Osteoblast (primary cell): ENCODE measurements at regions not wholly inside any gene's neighbourhood (a gene's known extent, or its start where the extent isn't known, plus 50 kb on each side); places are given as distances from the start of the nearest gene placed in this dataset.

Experiments used
- DNase-seq: peaks from one replicate; pipeline ENCODE4 v3.0.0; 2011; ENCODE audit warnings: low spot score, mixed read lengths; ENCODE audit not compliant: insufficient read length; ENCODE audit errors: missing footprints
- H2AFZ ChIP-seq: 2 replicates; pipeline ENCODE4 v1.6.0; 2011; ENCODE audit warnings: mild to moderate bottlenecking, low read length
- H3K27ac ChIP-seq: 2 replicates; pipeline ENCODE4 v1.5.1; 2011; ENCODE audit warnings: mild to moderate bottlenecking, low read depth, low read length, moderate library complexity
- H3K27me3 ChIP-seq: 2 replicates; pipeline ENCODE4 v1.6.0; 2012; ENCODE audit warnings: mild to moderate bottlenecking, control low read depth, inconsistent platforms, low read length, moderate library complexity; ENCODE audit not compliant: insufficient read depth
- H3K36me3 ChIP-seq: 2 replicates; pipeline ENCODE4 v1.5.1; 2011; ENCODE audit warnings: mild to moderate bottlenecking, low read length, control low read depth, moderate library complexity; ENCODE audit not compliant: insufficient read depth
- H3K4me1 ChIP-seq: 2 replicates; pipeline ENCODE4 v1.5.1; 2011; ENCODE audit warnings: mild to moderate bottlenecking, low read length, control low read depth, moderate library complexity; ENCODE audit not compliant: insufficient read depth
- H3K4me2 ChIP-seq: 2 replicates; pipeline ENCODE4 v1.6.0; 2011; ENCODE audit warnings: mild to moderate bottlenecking, low read length; ENCODE audit not compliant: insufficient read depth
- H3K4me3 ChIP-seq: fragments of 200-600 bp; sonication (generic); 3 replicates; pipeline ENCODE4 v1.5.1; 2012; ENCODE audit warnings: mild to moderate bottlenecking, low read length, inconsistent platforms; ENCODE audit not compliant: insufficient read depth
- H3K79me2 ChIP-seq: 2 replicates; pipeline ENCODE4 v1.6.0; 2012; ENCODE audit warnings: mild to moderate bottlenecking, low read length, control low read depth, inconsistent platforms; ENCODE audit not compliant: insufficient read depth
- H3K9me3 ChIP-seq: 2 replicates; pipeline ENCODE4 v1.5.1; 2011; ENCODE audit warnings: low read depth, low read length, control low read depth
- H4K20me1 ChIP-seq: 2 replicates; pipeline ENCODE4 v1.6.0; 2012; ENCODE audit warnings: mild to moderate bottlenecking, low read length, control low read depth; ENCODE audit not compliant: insufficient read depth
- CTCF ChIP-seq: IDR thresholded peaks from 2 replicates; pipeline ENCODE4 v1.5.1; 2011; ENCODE audit warnings: mild to moderate bottlenecking, low read depth, low read length, moderate library complexity; ENCODE audit errors: extremely low read depth

- Histone ChIP-seq H3K27me3 (no peaks in the 10 kb centered on the region), H3K4me3 (no peak overlapping the region), H3K36me3 (no peaks in the 10 kb centered on the region), H4K20me1 (no peaks in the 10 kb centered on the region), H3K79me2 (no peaks in the 10 kb centered on the region), H3K9me3 (no peaks in the 10 kb centered on the region), H3K27ac (no peak overlapping the region), H3K4me2 (no peak overlapping the region), H3K4me1 (no peaks in the 10 kb centered on the region), H2AFZ (no peak overlapping the region)
- DNase-seq, result no peak
- no peak for TF ChIP-seq CTCF
Observed at GRCh38 chr3:153744889-153745288, 376.3 kb upstream of the ARHGEF26 start.

GRCh38 chr3:153746211-153746610, 375.0 kb upstream of the ARHGEF26 start:
- Histone ChIP-seq H3K79me2 (no peaks in the 10 kb centered on the region), H3K4me1 (no peaks in the 10 kb centered on the region), H4K20me1 (no peaks in the 10 kb centered on the region), H3K36me3 (no peaks in the 10 kb centered on the region), H2AFZ (no peak overlapping the region), H3K27me3 (no peaks in the 10 kb centered on the region), H3K4me2 (no peak overlapping the region), H3K4me3 (no peak overlapping the region), H3K27ac (no peak overlapping the region), H3K9me3 (no peaks in the 10 kb centered on the region)
- no peak for DNase-seq
- TF ChIP-seq CTCF, result no peak

GRCh38 chr3:153749070-153749610, 372.1 kb upstream of the ARHGEF26 start:
- Histone ChIP-seq H3K4me1 (no peaks in the 10 kb centered on the region), H2AFZ (no peak overlapping the region), H3K27me3 (no peaks in the 10 kb centered on the region), H3K9me3 (no peaks in the 10 kb centered on the region), H3K27ac (no peak overlapping the region), H4K20me1 (no peaks in the 10 kb centered on the region), H3K36me3 (no peaks in the 10 kb centered on the region), H3K4me2 (no peak overlapping the region), H3K4me3 (no peak overlapping the region), H3K79me2 (no peaks in the 10 kb centered on the region)
- no peak for TF ChIP-seq CTCF
- DNase-seq, result no peak

- Histone ChIP-seq H3K36me3 (no peaks in the 10 kb centered on the region), H3K27ac (no peak overlapping the region), H3K4me1 (no peaks in the 10 kb centered on the region), H4K20me1 (no peaks in the 10 kb centered on the region), H3K27me3 (no peaks in the 10 kb centered on the region), H3K4me3 (no peak overlapping the region), H3K9me3 (no peaks in the 10 kb centered on the region), H3K79me2 (no peaks in the 10 kb centered on the region), H2AFZ (no peak overlapping the region), H3K4me2 (no peak overlapping the region)
- no peak for DNase-seq
- no peak for TF ChIP-seq CTCF
Observed at GRCh38 chr3:153752405-153753027, 368.7 kb upstream of the ARHGEF26 start.
